ENCODE measurements at regions not wholly inside any gene's neighbourhood (a gene's known extent, or its start where the extent isn't known, plus 50 kb on each side); places are given as distances from the start of the nearest gene placed in this dataset.

DNA sequence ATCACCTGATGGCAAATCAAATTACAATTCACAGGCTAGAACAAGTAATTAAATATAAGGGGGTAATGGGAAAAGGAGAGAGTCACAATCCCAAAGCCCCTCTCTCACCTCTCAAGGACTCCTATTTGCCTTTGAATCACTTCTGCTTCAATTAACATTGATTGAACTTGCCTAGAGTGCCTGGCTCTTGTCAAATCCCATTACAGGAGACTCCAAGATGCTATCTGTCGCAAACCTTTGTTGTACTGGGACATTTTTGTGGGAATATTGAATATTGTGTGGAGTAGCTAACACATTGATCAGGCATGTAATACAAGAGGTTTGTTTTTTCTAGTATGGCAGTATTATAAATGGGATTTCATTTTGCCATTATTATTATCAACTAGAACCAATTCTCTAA lies 412.8 kb upstream of the AZI2 start:
- TF ChIP-seq, protein P1, sequence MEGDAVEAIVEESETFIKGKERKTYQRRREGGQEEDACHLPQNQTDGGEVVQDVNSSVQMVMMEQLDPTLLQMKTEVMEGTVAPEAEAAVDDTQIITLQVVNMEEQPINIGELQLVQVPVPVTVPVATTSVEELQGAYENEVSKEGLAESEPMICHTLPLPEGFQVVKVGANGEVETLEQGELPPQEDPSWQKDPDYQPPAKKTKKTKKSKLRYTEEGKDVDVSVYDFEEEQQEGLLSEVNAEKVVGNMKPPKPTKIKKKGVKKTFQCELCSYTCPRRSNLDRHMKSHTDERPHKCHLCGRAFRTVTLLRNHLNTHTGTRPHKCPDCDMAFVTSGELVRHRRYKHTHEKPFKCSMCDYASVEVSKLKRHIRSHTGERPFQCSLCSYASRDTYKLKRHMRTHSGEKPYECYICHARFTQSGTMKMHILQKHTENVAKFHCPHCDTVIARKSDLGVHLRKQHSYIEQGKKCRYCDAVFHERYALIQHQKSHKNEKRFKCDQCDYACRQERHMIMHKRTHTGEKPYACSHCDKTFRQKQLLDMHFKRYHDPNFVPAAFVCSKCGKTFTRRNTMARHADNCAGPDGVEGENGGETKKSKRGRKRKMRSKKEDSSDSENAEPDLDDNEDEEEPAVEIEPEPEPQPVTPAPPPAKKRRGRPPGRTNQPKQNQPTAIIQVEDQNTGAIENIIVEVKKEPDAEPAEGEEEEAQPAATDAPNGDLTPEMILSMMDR (IDR thresholded peaks at IDR 0.05) = no peak
- no peak for TF ChIP-seq POLR2A (IDR thresholded peaks at IDR 0.05)

All from heart left ventricle (tissue), 13 donors.